D721Med (cell line): ENCODE measurements at regions not wholly inside any gene's neighbourhood (a gene's known extent, or its start where the extent isn't known, plus 50 kb on each side); places are given as distances from the start of the nearest gene placed in this dataset.

Experiments used
- DNase-seq: peaks from one replicate; pipeline ENCODE4 v3.0.0; 2011; ENCODE audit warnings: low spot score; ENCODE audit not compliant: insufficient read length
- FAIRE-seq: peaks from 2 replicates; lab custom pipeline; 2011; peaks lifted over from hg19 to GRCh38; lab: Jason Lieb, UNC
- TF ChIP-seq, protein P1 (sequence below): IDR thresholded peaks from 2 replicates; pipeline ENCODE4 v1.5.1; 2012; ENCODE audit warnings: mild to moderate bottlenecking, control low read depth; ENCODE audit not compliant: insufficient read depth; ENCODE audit errors: missing control alignments

- TF ChIP-seq, protein P1, sequence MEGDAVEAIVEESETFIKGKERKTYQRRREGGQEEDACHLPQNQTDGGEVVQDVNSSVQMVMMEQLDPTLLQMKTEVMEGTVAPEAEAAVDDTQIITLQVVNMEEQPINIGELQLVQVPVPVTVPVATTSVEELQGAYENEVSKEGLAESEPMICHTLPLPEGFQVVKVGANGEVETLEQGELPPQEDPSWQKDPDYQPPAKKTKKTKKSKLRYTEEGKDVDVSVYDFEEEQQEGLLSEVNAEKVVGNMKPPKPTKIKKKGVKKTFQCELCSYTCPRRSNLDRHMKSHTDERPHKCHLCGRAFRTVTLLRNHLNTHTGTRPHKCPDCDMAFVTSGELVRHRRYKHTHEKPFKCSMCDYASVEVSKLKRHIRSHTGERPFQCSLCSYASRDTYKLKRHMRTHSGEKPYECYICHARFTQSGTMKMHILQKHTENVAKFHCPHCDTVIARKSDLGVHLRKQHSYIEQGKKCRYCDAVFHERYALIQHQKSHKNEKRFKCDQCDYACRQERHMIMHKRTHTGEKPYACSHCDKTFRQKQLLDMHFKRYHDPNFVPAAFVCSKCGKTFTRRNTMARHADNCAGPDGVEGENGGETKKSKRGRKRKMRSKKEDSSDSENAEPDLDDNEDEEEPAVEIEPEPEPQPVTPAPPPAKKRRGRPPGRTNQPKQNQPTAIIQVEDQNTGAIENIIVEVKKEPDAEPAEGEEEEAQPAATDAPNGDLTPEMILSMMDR, result no peak
- DNase-seq (no peak), FAIRE-seq (no peak)
These were observed 1612.7 kb downstream of the AMY1C start for GRCh38 chr1:105362438-105362837.

DNA sequence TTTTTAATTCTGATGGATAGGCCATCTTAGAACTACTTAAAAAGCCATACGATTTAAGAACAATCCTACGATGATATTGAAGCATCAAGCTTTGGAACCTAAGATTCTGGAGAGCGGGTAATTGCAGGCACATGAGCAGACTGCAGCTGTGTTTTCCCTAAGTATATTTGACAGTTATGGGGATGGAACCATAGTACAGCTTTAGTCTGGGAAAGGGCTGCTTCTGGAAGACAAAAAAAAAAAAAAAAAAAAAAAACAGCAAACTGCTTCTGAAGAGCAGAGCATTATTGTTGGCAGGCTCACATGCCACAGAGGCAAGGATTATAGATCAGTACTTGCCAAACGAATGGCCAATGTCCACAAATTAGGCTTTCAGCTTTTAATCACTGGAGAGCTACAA lies 1618.7 kb downstream of the AMY1C start:
- DNase-seq (no peak), FAIRE-seq (no peak)

DNA sequence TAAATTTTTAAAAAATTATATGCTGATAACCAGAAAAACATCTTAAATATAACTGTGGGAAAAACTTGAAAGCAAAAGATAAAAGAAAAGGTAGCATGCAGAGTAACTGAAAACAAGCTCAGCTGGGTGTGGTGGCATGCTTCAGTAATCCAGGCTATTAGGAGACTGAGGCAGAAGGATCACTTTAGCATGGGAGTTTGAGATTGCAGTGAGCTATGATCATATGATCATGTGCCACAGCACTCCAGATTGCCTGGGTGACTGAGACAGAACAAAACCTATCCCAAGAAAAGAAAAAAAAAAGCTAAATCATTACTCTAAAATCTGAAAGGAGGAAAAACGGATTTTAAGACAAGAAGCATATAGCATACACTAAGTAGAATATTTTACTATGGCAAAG lies 1624.0 kb downstream of the AMY1C start:
- TF ChIP-seq, protein P1, result no peak
- DNase-seq (no peak), FAIRE-seq (no peak)

More for the DNA sequence above, 1618.7 kb downstream of the AMY1C start:
- TF ChIP-seq, protein P1, result no peak

GRCh38 chr1:105386489-105386888 lies 1636.8 kb downstream of the AMY1C start:
- DNase-seq (no peak), FAIRE-seq (no peak)
- TF ChIP-seq, protein P1, result no peak

DNA sequence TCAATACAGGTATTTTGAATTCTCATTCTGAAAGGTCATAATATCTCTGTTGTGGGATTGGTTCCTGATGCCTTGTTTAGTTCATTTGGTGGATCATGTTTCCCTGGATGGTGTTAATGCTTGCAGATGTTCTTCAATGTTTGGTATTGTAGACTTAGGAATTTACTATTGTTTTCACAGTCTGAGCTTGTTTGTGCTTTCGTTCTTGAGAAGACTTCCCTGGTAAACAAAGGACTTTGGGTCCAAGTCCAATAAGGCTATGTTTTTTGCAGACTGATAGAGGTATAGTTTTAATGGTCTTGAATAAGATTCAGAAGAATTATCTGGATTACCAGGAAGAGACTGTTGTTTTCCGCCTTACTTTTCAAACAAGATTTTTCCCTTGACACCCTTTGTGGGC lies 1646.3 kb downstream of the AMY1C start:
- FAIRE-seq (no peak), DNase-seq (no peak)
- TF ChIP-seq, protein P1, result no peak

GRCh38 chr1:105398909-105399308 lies 1649.2 kb downstream of the AMY1C start:
- DNase-seq (no peak), FAIRE-seq (no peak)
- TF ChIP-seq, protein P1, result no peak

DNA sequence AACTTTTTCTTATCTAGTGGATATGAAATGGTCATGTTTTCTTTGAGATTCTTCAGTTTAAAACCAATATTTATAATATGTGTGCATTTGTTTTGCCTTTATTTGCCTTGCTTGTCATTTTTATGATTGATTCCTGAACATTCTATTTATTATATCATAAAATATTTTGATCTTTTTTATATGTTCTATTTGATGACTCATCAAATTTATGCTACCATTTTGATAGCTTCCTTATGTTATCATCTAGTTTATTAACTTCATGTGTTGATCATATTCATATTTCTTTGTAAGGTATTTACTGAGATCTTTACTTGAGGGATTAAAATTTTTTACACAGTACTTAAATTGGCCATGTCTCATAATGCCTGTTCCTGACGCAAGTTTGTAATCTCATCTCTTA lies 1650.0 kb downstream of the AMY1C start:
- FAIRE-seq (no peak), DNase-seq (no peak)
- TF ChIP-seq, protein P1, result no peak
